ENCODE measurements at regions not wholly inside any gene's neighbourhood (a gene's known extent, or its start where the extent isn't known, plus 50 kb on each side); places are given as distances from the start of the nearest gene placed in this dataset.

DNA sequence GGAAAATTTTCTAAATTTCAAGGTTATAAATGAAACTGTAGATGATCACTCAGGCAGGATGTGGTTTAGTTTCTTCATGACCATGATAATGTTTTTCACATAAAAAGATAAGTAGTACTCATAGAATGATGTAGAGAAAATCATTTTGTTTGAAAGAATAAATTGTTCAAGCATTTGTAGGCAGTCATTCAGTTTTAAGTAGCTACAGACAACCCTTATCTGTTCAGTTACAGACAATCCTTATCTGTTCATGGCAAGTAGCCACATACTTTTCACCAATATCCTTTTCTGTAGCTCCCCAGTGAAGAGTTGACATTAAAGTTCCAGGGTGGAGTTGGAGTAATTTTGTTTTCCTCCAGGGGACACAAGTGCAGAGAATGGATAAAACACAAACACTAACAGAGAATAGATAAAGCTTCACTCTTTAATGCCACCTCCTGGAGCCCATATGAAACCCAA, 278.1 kb upstream of the TNC start (continued):
- TF ChIP-seq TP53 (CRISPR knock-in tag; IDR thresholded peaks at IDR 0.05) (no peak), ZNF416 (CRISPR knock-in tag; IDR thresholded peaks at IDR 0.05) (no peak), MXD4 (CRISPR knock-in tag; IDR thresholded peaks at IDR 0.05; ENCODE audit: borderline replicate concordance) (no peak), SMAD4 (CRISPR knock-in tag; IDR thresholded peaks at IDR 0.05) (no peak), ZNF232 (CRISPR knock-in tag; IDR thresholded peaks at IDR 0.05) (no peak), MYBL2 (CRISPR knock-in tag; IDR thresholded peaks at IDR 0.05) (no peak)

DNA sequence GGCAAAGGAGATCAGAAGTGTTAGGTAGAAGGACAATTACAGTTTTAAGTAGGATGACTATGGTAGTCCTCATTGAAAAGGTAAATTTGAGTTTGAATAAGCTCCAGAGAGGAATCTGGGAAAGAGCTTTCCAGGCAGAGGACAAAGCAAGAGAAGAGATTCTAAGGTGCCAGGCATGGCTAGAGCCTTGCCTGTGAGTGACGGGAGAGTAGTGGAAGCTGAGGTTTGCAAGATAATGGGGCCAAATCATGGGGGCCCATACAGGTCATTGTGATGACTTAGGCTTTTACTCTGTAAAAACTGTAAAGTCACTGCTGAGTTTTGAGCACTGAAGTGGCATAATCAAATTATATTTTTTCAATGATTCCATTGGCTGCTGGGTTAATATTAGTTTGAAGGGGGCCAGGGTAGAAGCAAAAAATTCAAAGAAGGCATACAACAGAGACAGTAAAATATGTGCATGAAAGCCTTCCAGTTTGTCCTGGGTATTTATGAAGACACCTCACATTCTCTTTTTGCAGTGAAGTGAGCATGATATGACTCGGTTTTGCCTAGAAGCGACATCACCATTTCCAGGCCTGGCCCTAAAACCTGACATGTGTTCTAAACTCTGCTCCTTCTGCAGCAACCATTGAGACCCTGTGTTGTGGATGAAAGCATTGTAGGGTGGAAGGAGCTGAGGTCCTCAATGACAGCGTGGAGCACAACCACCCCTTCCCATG, 279.8 kb upstream of the TNC start:
- ChIA-PET CTCF (no interaction called here), POLR2A (no interaction called here)
- Mint-ChIP-seq H3K4me1 (peaks cover 39% of the 10 kb centered on the region), H3K4me3 (no peak overlapping the region), H3K36me3 (0 out of 2 replicates have a peak, but pooled peaks cover 3% of the 10 kb centered on the region), H3K27ac (no peak overlapping the region; the same call in 1 of the 2 replicates), H3K9me3 (peaks cover 5% of the 10 kb centered on the region), H3K27me3 (ENCODE audit: low read depth) (no peaks in the 10 kb centered on the region)
- TF ChIP-seq, protein P1, sequence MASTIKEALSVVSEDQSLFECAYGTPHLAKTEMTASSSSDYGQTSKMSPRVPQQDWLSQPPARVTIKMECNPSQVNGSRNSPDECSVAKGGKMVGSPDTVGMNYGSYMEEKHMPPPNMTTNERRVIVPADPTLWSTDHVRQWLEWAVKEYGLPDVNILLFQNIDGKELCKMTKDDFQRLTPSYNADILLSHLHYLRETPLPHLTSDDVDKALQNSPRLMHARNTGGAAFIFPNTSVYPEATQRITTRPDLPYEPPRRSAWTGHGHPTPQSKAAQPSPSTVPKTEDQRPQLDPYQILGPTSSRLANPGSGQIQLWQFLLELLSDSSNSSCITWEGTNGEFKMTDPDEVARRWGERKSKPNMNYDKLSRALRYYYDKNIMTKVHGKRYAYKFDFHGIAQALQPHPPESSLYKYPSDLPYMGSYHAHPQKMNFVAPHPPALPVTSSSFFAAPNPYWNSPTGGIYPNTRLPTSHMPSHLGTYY (CRISPR knock-in tag; IDR thresholded peaks at IDR 0.05): no peak
- TF ChIP-seq CREB1 (CRISPR knock-in tag; IDR thresholded peaks at IDR 0.05) (no peak), ZMAT4 (CRISPR knock-in tag; IDR thresholded peaks at IDR 0.05) (no peak), IRF1 (CRISPR knock-in tag; IDR thresholded peaks at IDR 0.05) (no peak), USF1 (CRISPR knock-in tag; IDR thresholded peaks at IDR 0.05) (no peak), ATF6 (CRISPR knock-in tag; IDR thresholded peaks at IDR 0.05) (no peak), ZNF671 (CRISPR knock-in tag; IDR thresholded peaks at IDR 0.05) (no peak), JUN (CRISPR knock-in tag; IDR thresholded peaks at IDR 0.05) (no peak), TCF7 (CRISPR knock-in tag; IDR thresholded peaks at IDR 0.05; ENCODE audit: low read depth) (no peak), ZNF138 (CRISPR knock-in tag; conservative IDR thresholded peaks at IDR 0.05) (no peak), EMX1 (CRISPR knock-in tag; IDR thresholded peaks at IDR 0.05) (no peak), TP53 (CRISPR knock-in tag; IDR thresholded peaks at IDR 0.05) (no peak), GRHL2 (CRISPR knock-in tag; IDR thresholded peaks at IDR 0.05; ENCODE audit: insufficient replicate concordance, severe bottlenecking) (no peak), SP1 (CRISPR knock-in tag; conservative IDR thresholded peaks at IDR 0.05) (no peak), CBFB (CRISPR knock-in tag; IDR thresholded peaks at IDR 0.05; ENCODE audit: low read depth) (no peak), ZNF121 (CRISPR knock-in tag; IDR thresholded peaks at IDR 0.05) (no peak)
- TF ChIP-seq, protein P2, sequence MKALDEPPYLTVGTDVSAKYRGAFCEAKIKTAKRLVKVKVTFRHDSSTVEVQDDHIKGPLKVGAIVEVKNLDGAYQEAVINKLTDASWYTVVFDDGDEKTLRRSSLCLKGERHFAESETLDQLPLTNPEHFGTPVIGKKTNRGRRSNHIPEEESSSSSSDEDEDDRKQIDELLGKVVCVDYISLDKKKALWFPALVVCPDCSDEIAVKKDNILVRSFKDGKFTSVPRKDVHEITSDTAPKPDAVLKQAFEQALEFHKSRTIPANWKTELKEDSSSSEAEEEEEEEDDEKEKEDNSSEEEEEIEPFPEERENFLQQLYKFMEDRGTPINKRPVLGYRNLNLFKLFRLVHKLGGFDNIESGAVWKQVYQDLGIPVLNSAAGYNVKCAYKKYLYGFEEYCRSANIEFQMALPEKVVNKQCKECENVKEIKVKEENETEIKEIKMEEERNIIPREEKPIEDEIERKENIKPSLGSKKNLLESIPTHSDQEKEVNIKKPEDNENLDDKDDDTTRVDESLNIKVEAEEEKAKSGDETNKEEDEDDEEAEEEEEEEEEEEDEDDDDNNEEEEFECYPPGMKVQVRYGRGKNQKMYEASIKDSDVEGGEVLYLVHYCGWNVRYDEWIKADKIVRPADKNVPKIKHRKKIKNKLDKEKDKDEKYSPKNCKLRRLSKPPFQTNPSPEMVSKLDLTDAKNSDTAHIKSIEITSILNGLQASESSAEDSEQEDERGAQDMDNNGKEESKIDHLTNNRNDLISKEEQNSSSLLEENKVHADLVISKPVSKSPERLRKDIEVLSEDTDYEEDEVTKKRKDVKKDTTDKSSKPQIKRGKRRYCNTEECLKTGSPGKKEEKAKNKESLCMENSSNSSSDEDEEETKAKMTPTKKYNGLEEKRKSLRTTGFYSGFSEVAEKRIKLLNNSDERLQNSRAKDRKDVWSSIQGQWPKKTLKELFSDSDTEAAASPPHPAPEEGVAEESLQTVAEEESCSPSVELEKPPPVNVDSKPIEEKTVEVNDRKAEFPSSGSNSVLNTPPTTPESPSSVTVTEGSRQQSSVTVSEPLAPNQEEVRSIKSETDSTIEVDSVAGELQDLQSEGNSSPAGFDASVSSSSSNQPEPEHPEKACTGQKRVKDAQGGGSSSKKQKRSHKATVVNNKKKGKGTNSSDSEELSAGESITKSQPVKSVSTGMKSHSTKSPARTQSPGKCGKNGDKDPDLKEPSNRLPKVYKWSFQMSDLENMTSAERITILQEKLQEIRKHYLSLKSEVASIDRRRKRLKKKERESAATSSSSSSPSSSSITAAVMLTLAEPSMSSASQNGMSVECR (CRISPR knock-in tag; IDR thresholded peaks at IDR 0.05; ENCODE audit: borderline replicate concordance): no peak
- TF ChIP-seq, protein P3, sequence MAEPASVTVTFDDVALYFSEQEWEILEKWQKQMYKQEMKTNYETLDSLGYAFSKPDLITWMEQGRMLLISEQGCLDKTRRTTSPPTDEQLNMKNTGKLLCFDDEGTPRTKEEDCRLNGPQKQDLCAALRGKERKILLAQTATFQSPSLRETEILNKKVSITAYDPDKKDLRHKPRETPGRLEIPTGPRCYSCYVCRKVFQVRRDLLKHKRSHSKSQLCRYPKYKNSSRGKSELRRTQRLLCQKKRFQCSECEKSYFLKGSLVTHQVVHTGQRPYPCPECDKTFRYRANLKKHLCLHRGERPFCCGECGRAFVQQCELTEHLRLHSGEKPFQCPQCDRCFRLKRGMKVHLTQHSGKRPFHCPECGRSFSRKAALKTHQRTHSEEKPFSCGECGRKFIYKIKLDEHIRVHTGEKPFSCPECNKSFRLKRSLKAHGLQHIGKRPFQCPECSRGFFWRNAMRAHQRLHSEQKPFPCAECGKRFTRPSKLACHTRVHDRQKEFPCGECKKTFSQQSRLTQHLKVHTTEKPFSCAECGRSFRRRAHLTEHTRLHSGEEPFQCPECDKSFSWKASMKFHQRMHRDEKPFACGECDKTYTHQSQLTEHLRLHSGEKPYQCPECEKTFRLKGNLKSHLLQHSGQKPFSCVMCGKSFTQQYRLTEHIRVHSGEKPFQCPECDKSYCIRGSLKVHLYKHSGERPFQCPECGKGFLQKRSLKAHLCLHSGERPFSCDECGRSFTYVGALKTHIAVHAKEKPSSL (CRISPR knock-in tag; conservative IDR thresholded peaks at IDR 0.05): no peak
- ATAC-seq (peak; percentile 68), DNase-seq (ENCODE audit: low spot score) (no peak)
